HCT116 (cell line): ENCODE measurements at regions not wholly inside any gene's neighbourhood (a gene's known extent, or its start where the extent isn't known, plus 50 kb on each side); places are given as distances from the start of the nearest gene placed in this dataset.

Experiments
- SP1 ChIP-seq: IDR thresholded peaks from 2 replicates; pipeline ENCODE4 v1.6.1; 2012; ENCODE audit warnings: low read depth
- TF ChIP-seq, protein P1 (sequence below), 3 experiments: fragments of 200-600 bp in 1 of 3; sonication (generic) in 1 of 3; IDR thresholded peaks in 2 of 3; conservative IDR thresholded peaks in 1 of 3; 2 replicates each; pipeline ENCODE4 v1.5.1; 2012 to 2017; ENCODE audit warnings: low read depth in 2 of 3, low read length in 2 of 3, antibody characterized with exemption in 1 of 3, borderline replicate concordance in 1 of 3, control low read depth in 1 of 3, mild to moderate bottlenecking in 1 of 3, mixed read lengths in 1 of 3, mixed run types in 1 of 3, moderate library complexity in 1 of 3; ENCODE audit not compliant: insufficient read depth in 1 of 3
- TF ChIP-seq, protein P2 (sequence below): IDR thresholded peaks from 2 replicates; pipeline ENCODE4 v1.6.1; 2012; ENCODE audit warnings: low read depth

DNA sequence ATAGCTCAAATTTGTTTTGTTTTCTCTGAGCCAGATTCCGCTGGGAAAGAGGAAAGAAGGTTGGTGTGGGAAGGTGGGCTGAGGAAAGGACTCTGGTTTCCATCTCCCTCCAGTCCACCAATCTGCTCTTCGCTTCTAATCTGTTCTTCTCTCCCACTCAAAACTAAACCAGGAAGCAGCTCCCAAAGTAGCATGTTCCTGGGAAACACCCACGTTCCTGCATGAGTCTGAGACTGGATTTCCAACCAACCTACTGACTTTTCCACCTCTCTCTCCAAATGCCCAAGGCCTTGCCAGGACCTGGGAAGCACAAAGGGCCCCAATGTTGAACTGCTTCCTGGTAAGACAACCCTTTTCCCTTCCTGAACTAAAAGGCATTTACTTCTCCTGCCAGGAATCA lies 110.2 kb downstream of the WT1 start:
- TF ChIP-seq, protein P1, sequence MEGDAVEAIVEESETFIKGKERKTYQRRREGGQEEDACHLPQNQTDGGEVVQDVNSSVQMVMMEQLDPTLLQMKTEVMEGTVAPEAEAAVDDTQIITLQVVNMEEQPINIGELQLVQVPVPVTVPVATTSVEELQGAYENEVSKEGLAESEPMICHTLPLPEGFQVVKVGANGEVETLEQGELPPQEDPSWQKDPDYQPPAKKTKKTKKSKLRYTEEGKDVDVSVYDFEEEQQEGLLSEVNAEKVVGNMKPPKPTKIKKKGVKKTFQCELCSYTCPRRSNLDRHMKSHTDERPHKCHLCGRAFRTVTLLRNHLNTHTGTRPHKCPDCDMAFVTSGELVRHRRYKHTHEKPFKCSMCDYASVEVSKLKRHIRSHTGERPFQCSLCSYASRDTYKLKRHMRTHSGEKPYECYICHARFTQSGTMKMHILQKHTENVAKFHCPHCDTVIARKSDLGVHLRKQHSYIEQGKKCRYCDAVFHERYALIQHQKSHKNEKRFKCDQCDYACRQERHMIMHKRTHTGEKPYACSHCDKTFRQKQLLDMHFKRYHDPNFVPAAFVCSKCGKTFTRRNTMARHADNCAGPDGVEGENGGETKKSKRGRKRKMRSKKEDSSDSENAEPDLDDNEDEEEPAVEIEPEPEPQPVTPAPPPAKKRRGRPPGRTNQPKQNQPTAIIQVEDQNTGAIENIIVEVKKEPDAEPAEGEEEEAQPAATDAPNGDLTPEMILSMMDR (IDR thresholded peaks at IDR 0.05 in 2 of 3, conservative IDR thresholded peaks at IDR 0.05 in 1 of 3; ENCODE audit: borderline replicate concordance in 1 of 3, insufficient read depth in 1 of 3, low read depth in 2 of 3, low read length in 2 of 3) = no peak
- TF ChIP-seq SP1 = no peak
- TF ChIP-seq, protein P2, sequence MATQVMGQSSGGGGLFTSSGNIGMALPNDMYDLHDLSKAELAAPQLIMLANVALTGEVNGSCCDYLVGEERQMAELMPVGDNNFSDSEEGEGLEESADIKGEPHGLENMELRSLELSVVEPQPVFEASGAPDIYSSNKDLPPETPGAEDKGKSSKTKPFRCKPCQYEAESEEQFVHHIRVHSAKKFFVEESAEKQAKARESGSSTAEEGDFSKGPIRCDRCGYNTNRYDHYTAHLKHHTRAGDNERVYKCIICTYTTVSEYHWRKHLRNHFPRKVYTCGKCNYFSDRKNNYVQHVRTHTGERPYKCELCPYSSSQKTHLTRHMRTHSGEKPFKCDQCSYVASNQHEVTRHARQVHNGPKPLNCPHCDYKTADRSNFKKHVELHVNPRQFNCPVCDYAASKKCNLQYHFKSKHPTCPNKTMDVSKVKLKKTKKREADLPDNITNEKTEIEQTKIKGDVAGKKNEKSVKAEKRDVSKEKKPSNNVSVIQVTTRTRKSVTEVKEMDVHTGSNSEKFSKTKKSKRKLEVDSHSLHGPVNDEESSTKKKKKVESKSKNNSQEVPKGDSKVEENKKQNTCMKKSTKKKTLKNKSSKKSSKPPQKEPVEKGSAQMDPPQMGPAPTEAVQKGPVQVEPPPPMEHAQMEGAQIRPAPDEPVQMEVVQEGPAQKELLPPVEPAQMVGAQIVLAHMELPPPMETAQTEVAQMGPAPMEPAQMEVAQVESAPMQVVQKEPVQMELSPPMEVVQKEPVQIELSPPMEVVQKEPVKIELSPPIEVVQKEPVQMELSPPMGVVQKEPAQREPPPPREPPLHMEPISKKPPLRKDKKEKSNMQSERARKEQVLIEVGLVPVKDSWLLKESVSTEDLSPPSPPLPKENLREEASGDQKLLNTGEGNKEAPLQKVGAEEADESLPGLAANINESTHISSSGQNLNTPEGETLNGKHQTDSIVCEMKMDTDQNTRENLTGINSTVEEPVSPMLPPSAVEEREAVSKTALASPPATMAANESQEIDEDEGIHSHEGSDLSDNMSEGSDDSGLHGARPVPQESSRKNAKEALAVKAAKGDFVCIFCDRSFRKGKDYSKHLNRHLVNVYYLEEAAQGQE = no peak
